ENCODE measurements at regions not wholly inside any gene's neighbourhood (a gene's known extent, or its start where the extent isn't known, plus 50 kb on each side); places are given as distances from the start of the nearest gene placed in this dataset.
"Not testable (repeated sequence)": the region's sequence is repeated elsewhere in the genome, so short reads cannot be mapped to it uniquely, and the experiment has no call there.

DNA sequence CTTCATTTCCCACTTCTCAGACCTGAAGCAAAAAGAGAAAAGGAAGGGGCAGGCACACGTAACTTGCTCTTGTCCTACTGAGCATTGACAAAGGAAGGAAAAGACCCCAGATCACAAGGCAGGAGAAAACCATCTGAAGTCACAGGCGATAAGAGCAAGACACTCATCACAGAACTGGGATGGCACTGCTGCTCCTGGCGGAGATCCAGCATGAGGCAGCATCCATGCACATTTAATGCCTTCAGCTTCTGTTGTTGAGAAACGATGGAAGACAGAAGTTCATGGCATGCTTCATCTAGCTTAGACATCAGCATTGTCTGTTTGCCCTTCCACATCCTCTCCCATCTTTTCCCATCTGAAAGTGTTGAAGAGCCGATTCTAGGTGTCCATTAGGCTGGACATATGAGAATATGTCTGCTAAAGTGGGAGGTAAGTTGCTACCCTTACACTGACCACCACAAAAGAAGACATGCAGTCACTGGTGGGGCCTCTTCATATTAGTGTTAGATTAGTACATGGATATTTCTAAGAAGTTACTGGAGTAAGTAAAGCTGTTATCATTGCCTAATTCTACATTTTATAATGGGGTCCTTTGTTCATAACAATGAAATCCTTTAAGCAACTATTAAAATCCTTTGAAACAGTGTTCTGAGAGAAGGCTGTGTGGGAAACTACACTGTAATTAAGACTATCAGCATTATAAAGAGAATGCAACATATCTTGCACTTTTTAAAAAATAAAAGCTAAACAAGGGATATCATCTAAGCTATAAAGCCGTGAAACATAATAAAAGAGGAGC lies 618.5 kb downstream of the C6orf118 start:
- no peak for DNase-seq

GRCh38 chr6:164690241-164690640 lies 619.2 kb downstream of the C6orf118 start:
- DNase-seq = no peak

- DNase-seq = no peak
Observed at GRCh38 chr6:164665328-164665727, 644.1 kb downstream of the C6orf118 start.

DNA sequence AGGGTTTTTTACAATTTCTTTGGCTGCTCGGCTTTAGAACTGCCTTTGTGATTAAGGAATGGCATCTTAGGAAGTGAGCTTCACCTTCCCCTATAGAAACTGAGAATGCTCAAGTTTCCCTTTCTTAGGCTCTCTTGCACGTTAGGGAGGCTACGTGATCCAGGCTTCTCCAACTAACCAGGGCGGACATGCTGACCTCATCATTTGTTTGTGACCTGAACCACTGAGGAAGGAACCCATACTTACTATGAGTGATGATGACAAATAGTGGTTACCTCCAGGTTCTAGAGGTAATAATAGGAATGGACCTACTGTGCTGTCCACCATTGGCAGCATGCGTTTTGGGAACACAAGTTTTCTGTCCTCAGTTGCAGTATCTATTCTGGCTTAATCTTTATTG lies 645.8 kb downstream of the C6orf118 start:
- no peak for DNase-seq

DNA sequence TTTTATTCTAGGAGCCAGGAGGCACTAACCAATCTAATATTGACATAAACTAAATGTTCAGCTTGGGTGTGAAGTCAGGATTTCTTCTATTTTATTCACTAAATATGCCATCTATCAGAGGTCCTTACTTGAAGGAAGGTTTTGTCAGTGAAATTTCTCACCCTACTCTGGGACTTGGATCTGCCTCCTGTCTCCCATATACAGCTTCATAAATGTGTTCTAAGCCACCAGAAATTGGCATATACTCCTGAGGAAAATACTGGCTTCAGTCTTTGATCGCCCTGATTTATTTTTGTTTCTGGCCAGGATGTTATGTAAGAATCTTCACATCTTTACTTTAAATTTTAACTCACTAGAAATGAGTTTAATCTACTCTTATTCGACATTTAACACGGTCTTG lies 647.7 kb downstream of the C6orf118 start:
- no peak for DNase-seq

DNA sequence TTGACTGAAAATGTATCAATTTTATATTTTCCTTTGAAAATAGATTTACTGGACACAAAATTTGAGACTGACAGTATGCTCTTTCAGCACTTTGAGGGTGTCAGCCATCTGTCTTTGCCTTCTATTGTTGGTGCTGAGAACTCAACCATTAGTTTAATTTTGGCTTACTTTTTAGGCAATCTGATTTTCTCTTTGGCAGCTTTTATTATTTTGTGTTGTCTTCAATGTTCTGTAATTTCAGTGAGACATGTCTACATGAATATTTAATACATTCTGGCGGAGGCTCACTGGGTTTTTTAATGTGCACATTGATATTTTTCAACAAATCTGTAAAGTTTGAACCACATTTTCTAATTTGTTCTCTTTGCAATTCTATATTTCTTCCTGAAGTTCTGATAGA lies 648.6 kb downstream of the C6orf118 start:
- no peak for DNase-seq

GRCh38 chr6:164640956-164641355 lies 668.4 kb downstream of the C6orf118 start:
- no peak for DNase-seq

DNA sequence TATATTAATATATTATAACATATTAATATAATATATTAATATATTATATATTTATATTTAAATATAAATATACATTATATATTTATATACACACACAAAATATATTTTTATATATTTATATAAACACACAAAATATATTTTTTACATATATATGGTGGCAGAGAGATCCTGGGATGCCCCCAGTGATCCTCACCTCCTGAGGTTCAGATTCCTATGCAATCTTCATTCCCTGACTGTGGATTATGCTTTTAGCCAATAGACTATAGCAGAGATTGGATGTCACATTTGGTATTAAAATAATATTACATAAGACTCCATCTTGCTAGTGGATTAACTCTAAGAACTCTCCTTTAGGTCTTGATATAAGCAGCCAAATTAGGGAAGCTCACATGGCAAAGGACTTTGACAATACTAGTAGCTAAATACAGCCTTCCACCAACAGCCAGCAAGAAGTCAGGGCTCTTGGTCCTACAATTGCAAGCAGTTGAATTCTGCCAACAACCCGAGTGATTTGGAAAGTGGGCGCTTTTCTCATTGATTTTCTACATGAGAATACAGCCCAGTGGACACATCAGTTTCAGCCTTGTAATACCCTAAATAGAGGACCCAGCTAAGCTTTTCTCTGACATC lies 681.0 kb downstream of the C6orf118 start:
- no peak for DNase-seq

DNA sequence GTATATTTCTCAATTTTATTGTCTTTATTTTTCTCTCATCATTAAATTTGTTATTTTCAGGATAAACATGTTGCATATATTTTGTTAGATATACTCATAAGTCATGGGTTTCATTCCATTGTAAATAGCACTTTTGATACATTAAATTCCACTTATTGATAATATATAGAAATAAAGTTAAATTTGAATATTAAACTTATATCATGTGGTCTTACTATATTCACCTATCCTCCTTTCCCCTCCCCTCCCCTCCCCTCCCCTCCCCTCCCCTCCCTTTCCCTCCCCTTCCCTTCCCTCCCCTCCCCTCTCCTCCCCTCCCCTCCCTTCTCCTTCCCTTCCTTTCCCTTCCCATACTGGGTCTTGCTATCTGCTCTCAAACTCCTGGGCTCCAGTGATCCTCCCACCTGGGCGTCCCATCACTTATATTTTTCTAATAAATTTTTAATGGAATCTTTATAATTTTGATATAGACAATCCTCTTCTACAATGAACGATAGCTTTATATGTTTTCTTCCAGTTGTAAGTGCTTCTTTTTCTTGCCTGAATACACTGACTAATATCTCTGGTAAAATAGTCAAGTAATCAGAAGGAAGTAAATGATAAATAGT lies 692.4 kb downstream of the C6orf118 start:
- no peak for DNase-seq

- no peak for DNase-seq
Observed at GRCh38 chr6:164612751-164613150, 696.7 kb downstream of the C6orf118 start.

DNA sequence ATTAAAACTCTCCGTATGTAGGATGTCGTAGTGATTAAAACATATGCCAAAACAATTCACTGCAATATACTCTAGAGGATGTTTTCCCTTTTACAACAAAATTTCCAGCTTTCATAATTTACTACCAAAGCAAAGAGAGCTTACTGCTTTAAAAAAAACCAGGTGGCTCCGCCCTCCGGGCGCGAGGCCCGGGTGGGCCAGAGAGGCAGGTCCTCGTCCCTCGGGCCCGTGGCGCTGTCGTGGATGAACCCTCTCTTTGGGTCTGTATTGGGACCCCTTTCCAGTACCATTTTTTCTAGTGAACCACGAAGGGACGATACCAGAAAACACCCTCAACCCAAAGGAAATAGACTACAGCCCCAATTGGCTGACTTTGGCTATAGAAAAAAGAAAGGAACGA lies 698.5 kb downstream of the C6orf118 start:
- not testable (repeated sequence) for DNase-seq

DNA sequence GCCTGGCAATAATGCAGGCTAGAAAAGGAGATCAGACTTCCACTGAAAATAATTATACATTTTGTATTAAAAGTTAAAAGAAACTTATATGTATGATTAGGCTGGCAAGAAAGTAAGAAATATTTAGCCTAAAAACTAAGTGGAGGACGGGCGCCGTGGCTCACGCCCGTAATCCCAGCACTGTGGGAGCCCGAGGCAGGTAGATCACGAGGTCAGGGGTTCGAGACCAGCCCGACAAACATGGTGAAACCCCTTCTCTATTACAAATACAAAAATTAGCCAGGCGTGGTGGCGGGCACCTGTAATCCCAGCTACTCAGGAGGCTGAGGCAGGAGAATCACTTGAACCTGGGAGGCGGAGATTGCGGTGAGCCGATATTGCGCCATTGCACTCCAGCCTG lies 707.0 kb downstream of the C6orf118 start:
- not testable (repeated sequence) for DNase-seq

DNA sequence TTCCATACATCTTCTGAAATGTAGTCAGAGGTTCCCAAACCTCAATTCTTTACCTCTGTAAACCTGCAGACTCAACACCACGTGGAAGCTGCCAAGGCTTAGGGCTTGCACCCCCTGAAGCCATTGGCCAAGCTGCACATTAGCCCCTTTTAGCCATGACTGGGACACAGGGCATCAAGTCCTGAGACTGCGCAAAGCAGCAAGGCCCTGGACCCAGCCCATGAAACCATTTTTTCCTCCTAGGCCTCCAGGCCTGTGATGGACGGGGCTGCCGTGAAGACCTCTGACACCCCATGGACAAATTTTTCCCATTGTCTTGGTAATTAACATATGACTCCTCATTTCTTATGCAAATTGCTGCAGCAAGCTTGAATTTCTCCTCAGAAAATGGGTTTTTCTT lies 727.8 kb downstream of the C6orf118 start:
- no peak for DNase-seq

DNA sequence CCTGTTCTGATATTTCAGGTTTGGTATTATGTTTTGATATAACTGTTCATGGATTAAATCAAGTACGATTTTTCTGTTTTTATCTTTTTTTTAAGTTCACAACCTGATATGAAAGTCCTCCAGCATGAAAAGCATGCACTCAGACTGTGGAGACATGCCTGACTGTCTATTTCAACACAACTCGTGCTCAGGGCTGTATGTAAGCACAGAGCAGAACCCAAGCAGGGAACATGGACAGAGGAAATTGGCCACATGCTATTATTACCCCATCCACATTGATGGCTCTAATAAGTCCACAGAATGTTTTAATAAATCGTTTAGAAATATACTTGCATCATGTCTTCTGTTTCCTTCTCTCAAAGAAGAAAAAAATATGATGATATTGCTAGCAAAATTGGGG lies 730.4 kb downstream of the C6orf118 start:
- no peak for DNase-seq

GRCh38 chr6:164578616-164579015 lies 730.8 kb downstream of the C6orf118 start:
- DNase-seq = no peak

DNA sequence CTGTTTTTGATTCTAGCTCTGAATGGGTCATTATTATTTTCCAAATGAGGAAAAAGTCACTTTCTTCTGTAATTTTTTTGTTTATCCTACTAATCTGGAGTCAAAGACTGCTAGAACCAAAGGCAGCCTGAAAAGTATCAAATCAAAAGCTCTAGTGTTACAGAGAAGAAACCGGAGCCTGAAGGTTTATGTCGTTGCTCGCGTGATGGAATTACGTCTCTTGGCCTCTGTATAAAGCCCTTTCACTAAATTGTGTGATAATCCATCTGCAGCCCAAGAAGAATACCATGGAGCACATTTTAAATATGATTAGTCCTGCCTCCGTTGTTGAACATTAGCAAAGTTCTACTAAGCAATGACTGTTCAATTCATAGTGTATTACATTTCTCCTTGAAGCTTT lies 738.6 kb downstream of the C6orf118 start:
- DNase-seq = no peak

GRCh38 chr6:164569509-164569908 lies 739.9 kb downstream of the C6orf118 start:
- no peak for DNase-seq

DNA sequence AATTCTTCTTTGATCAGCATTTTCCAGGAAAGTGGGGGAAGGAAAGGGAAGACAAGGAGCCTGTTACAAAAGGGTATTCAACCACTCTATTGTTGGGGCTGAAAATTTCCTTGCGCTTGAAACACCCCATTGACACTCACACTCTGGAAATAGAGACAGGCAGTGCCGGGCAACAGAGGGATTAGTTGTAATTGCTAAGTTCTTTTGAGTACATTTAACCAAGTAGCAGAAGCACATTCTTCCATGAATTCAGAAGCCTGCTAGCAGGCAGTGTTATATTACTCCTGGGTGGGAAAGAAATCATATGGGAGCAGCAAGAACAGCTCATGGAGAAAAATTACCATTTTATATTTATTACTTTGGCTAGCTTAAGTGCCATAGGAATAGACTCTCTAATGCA lies 745.5 kb downstream of the C6orf118 start:
- DNase-seq = no peak

GRCh38 chr6:164561656-164562055 lies 747.7 kb downstream of the C6orf118 start:
- no peak for DNase-seq

- DNase-seq = no peak
Observed at GRCh38 chr6:164554700-164555476, 754.5 kb downstream of the C6orf118 start.

DNA sequence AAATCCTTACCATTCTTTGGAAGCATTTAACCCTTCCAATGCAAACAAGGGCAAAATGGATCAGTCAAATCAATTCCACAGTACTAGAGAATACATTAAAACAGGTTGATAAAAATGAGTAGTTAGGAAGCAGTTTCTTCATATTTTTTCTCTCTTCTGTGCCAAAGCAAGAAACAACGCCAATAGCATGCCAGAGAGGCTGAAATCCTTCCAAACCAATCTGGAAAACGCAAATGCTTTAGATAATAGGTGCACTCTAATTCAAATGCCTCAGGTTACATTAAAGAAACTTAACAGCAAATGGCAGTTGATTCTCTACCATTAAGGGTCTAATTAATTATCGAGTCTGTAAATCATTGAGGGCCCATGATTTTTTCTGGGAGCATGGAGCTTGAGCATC lies 755.2 kb downstream of the C6orf118 start:
- no peak for DNase-seq

DNA sequence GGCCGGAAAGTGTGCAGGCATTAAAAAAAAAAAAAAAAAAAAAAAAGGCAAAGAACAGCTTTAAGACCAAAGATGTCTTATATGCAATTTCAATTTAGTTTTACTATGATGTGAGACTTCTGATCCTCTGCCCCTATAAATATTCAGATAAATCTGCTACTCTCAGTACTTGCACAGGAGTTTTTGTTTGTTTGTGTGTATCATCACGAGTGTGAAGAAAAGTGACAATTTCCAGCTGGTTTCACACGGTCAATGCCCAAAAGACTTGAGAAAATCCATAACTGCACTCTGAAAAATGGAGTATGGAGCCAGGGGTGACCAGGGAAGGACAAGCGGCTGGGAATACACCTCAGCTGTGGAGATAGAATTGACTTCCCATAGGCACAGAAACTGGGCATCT lies 757.7 kb downstream of the C6orf118 start:
- no peak for DNase-seq

GRCh38 chr6:164547076-164547475 lies 762.3 kb downstream of the C6orf118 start:
- no peak for DNase-seq

- DNase-seq = no peak
Observed at GRCh38 chr6:164546263-164546662, 763.1 kb downstream of the C6orf118 start.
